Lower lobe of right lung (tissue), 2 donors: ENCODE measurements at regions not wholly inside any gene's neighbourhood (a gene's known extent, or its start where the extent isn't known, plus 50 kb on each side); places are given as distances from the start of the nearest gene placed in this dataset.

ENCODE experiments used
- ATAC-seq, 2 donors: fragments of 200-7000 bp; cut with Tn5 transposase; one replicate each; pipeline ENCODE4 v1.9.1; 2020 to 2022; ENCODE audit warnings: mild to moderate bottlenecking in 2 of 2, moderate library complexity in 2 of 2
- DNase-seq: peaks from one replicate; pipeline ENCODE4 v3.0.0-alpha.2; 2020
- H3K27ac ChIP-seq: fragments of 200-600 bp; one replicate; pipeline ENCODE4 v1.8.0; 2022
- H3K27me3 ChIP-seq: fragments of 200-600 bp; one replicate; pipeline ENCODE4 v1.8.0; 2022; ENCODE audit warnings: low read depth
- H3K36me3 ChIP-seq: fragments of 200-600 bp; one replicate; pipeline ENCODE4 v1.8.0; 2022; ENCODE audit warnings: mild to moderate bottlenecking
- H3K4me1 ChIP-seq: fragments of 200-600 bp; one replicate; pipeline ENCODE4 v1.8.0; 2022
- H3K4me3 ChIP-seq: fragments of 200-600 bp; one replicate; pipeline ENCODE4 v1.8.0; 2022; ENCODE audit warnings: mild to moderate bottlenecking
- H3K9me3 ChIP-seq: fragments of 200-600 bp; one replicate; pipeline ENCODE4 v1.8.0; 2022
- CTCF ChIP-seq: fragments of 200-600 bp; IDR thresholded peaks from one replicate; pipeline ENCODE4 v1.8.0; 2022; ENCODE audit warnings: antibody characterized with exemption, mild to moderate bottlenecking
- intact Hi-C: fragments of 100-400 bp; cut with DNase I; formaldehyde crosslinking; loops from one replicate; pipeline ENCODE4 v1.11.0; 2022
- donor health status: DM: no; HTN: yes; CAD: no; lungs with severe emphysema.

DNA sequence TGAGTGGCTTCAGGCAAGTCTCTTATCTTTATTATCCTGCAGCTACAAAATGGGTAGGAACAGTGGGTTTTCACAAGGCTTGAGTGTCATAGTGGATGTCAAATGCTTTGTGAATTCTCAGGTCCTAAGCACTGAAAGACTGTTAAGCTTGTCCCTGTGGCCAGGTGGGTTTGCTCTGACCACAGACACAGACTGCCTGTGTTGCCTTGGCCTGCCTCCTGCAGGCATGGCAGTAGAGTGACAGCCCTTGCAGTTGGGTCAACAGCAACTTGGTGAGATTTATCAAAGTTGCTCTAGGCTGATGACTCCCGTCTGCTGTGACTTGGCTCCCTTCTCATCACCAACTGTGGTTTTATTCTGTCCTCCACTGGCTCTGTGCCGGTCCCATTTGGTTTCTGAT is 520.0 kb upstream of the CCDC196 start:
- no peaks in the 10 kb centered on the region for H3K9me3 ChIP-seq
- ATAC-seq (no peak), DNase-seq (no peak)
- intact Hi-C loops: no loop called here
- no peaks in the 10 kb centered on the region for H3K27me3 ChIP-seq
- no peaks in the 10 kb centered on the region for H3K36me3 ChIP-seq
- H3K4me1 ChIP-seq: no peaks in the 10 kb centered on the region
- no peak overlapping the region for H3K4me3 ChIP-seq
- TF ChIP-seq CTCF: no peak
- H3K27ac ChIP-seq: no peak overlapping the region

DNA sequence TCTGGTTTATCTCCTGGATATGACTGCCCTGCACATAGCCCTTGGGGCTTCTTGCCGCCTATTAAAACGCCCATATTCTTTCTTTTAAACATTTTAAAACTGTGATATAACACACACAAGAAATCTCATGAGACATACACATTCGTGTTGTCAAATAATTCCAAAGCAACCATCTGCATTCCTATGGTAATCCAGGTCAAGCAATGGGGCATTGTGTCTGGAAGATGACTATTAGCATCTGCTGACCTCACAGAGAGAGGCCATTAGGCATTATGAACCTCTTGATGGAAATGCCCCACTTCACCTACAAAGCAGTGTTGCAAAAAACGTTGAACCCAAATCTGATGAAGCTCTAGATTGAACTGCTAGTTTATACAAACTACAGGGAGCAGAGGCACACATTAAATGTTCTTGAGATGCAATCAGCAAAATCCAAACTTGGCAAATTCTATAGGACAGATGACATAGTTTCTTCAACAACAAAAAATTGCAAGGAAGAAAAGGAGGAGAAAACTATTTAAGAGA is 513.8 kb upstream of the CCDC196 start:
- H3K4me1 ChIP-seq: no peaks in the 10 kb centered on the region
- intact Hi-C loops: no loop called here
- ATAC-seq: no peak

DNA sequence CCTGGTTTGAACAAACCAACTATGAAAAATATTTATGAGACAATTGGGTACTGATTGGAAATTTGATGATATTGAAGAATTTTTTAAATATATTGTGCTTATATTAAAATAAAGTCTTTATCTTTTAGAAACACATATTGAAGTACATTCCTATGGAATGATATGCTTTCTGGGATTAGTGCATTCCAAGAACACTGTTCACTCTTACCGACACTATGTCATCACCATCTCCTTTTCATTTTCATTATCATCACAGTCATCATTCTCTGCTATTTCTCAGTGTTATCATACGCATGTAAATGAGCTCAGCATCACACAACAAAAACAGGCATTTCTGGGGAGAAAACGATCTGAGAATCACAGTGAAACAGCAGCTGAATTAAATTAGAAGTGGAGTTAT is 513.3 kb upstream of the CCDC196 start:
- H3K27ac ChIP-seq: no peak overlapping the region
- no peaks in the 10 kb centered on the region for H3K9me3 ChIP-seq
- no peak for ATAC-seq
- no peak for DNase-seq
- TF ChIP-seq CTCF: no peak
- H3K4me1 ChIP-seq: no peaks in the 10 kb centered on the region
- H3K27me3 ChIP-seq: no peaks in the 10 kb centered on the region
- H3K36me3 ChIP-seq: no peaks in the 10 kb centered on the region
- intact Hi-C loops: no loop called here
- H3K4me3 ChIP-seq: no peak overlapping the region

More for the DNA sequence above, 513.8 kb upstream of the CCDC196 start:
- Histone ChIP-seq H3K9me3 (no peaks in the 10 kb centered on the region), H3K36me3 (no peaks in the 10 kb centered on the region), H3K4me3 (no peak overlapping the region), H3K27ac (no peak overlapping the region), H3K27me3 (no peaks in the 10 kb centered on the region)
- DNase-seq: no peak
- TF ChIP-seq CTCF: no peak

DNA sequence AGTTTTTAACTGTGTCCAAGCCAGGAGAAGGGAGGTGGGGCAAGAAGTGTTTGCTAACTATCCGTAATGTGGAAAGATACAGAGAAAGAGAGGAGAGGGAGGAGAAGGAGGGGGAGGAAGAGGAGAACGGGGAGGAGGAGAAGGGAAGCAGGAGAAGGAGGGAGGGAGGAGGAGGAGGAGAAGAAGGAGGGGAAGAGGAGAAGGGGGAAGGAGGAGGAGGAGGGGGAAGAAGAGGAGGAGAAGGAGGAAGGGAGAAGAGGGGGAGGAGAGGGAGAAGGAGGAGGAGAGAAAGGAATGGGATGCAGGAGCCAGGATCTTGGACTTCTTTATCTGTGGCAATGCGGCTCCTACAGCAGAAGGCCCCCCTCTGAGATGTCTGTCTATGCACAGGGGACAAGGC is 510.3 kb upstream of the CCDC196 start:
- no peak for DNase-seq
- no peak for ATAC-seq
- no peak for TF ChIP-seq CTCF
- no peaks in the 10 kb centered on the region for H3K4me1 ChIP-seq
- intact Hi-C loops: no loop called here
- H3K36me3 ChIP-seq: no peaks in the 10 kb centered on the region
- H3K9me3 ChIP-seq: no peaks in the 10 kb centered on the region
- no peaks in the 10 kb centered on the region for H3K27me3 ChIP-seq
- no peak overlapping the region for H3K4me3 ChIP-seq
- H3K27ac ChIP-seq: no peak overlapping the region

DNA sequence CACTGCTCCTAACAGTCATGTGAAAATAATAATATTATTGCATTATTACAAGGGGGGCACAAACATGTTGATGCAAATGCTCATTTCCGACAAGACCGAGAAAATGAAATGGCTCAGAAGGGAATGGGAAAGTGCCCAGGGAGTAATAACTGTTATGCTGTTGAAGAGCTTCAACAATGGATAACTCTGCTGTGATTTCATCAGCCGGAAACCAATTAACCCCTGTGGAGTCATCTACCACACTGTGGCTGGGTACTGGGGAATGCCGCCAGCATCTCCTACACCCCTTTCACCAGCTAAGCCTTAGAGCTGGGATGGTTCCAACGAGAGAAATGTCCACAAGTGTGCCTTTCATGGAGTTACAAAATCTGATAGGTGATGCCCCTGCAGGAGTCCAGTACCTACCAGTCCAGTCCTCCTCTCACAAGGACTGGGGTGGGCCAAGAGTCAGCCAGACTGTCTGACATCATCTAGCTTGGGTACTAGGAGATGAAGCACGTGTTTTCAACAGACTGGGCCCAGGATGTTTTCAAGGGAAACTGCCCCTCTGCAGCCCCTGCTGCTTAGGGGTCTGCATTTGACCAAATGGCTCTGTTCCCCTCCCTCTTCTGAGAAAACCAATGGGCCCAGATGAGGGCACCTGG is 509.3 kb upstream of the CCDC196 start:
- no peaks in the 10 kb centered on the region for H3K36me3 ChIP-seq
- H3K4me3 ChIP-seq: no peak overlapping the region
- intact Hi-C loops: no loop called here
- ATAC-seq: no peak
- H3K4me1 ChIP-seq: no peaks in the 10 kb centered on the region
- H3K9me3 ChIP-seq: no peaks in the 10 kb centered on the region
- H3K27ac ChIP-seq: no peak overlapping the region
- TF ChIP-seq CTCF: no peak
- H3K27me3 ChIP-seq: no peaks in the 10 kb centered on the region
- no peak for DNase-seq
